Omental fat pad (tissue), 3 donors: ENCODE measurements at regions not wholly inside any gene's neighbourhood (a gene's known extent, or its start where the extent isn't known, plus 50 kb on each side); places are given as distances from the start of the nearest gene placed in this dataset.

Experiments used
- ATAC-seq: fragments of 150-250 bp; one replicate; pipeline ENCODE4 v1.9.1; 2016; ENCODE audit warnings: mild to moderate bottlenecking, moderate library complexity; ENCODE audit not compliant: low FRiP score
- DNase-seq: peaks from one replicate; pipeline ENCODE4 v3.0.0-alpha.2; 2019; ENCODE audit warnings: low spot score
- TF ChIP-seq, protein P1 (sequence below), 3 donors: fragments of 450-650 bp; IDR thresholded peaks; one replicate each; pipeline ENCODE4 v1.5.1; 2016 to 2017; ENCODE audit warnings: antibody characterized with exemption in 3 of 3, mild to moderate bottlenecking in 3 of 3, moderate library complexity in 2 of 3

DNA sequence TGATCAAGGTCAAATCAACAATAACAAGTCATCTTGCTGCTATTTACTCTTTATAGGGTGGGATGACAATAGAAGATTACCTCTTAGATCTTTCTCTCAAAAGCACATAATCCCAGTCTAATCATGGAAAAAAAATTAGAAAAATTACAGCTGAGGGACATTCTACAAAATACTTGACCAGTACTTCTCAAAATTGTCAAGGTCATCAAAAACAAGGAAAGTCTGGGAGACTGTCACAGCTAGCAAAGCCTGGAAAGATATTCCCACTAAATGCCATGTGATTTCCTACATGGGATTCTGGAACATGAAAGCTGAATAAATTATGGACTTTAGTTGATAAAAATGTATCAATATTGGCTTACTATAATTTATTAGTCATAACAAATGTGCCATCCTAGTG is 276.2 kb downstream of the RNF144A start:
- DNase-seq (no peak), ATAC-seq (no peak)
- TF ChIP-seq, protein P1, sequence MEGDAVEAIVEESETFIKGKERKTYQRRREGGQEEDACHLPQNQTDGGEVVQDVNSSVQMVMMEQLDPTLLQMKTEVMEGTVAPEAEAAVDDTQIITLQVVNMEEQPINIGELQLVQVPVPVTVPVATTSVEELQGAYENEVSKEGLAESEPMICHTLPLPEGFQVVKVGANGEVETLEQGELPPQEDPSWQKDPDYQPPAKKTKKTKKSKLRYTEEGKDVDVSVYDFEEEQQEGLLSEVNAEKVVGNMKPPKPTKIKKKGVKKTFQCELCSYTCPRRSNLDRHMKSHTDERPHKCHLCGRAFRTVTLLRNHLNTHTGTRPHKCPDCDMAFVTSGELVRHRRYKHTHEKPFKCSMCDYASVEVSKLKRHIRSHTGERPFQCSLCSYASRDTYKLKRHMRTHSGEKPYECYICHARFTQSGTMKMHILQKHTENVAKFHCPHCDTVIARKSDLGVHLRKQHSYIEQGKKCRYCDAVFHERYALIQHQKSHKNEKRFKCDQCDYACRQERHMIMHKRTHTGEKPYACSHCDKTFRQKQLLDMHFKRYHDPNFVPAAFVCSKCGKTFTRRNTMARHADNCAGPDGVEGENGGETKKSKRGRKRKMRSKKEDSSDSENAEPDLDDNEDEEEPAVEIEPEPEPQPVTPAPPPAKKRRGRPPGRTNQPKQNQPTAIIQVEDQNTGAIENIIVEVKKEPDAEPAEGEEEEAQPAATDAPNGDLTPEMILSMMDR (IDR thresholded peaks at IDR 0.05), result no peak

DNA sequence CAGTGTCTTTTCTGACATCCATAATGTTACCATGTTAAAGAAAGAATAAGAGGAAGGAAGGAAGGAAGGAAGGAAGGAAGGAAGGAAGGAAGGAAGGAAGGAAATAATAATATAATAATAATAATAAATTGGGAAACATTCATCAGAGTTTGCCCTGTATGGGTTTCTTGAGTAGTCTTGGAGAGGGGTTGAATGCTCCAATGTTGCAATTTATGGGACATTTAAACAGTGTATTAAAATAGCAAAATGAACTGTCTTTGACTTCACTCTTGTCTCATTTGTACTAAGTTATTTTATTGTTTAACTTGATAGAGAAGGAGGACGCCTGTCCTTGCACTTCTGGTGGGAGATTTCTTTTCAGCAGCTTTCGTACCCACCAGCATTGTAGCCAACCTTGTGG is 277.7 kb downstream of the RNF144A start:
- TF ChIP-seq, protein P1 (IDR thresholded peaks at IDR 0.05), result no peak
- ATAC-seq, result no peak
- DNase-seq, result no peak

- TF ChIP-seq, protein P1 (IDR thresholded peaks at IDR 0.05), result no peak
- no peak for DNase-seq
- ATAC-seq, result no peak
These were observed 279.7 kb downstream of the RNF144A start for GRCh38 chr2:7196883-7197282.

DNA sequence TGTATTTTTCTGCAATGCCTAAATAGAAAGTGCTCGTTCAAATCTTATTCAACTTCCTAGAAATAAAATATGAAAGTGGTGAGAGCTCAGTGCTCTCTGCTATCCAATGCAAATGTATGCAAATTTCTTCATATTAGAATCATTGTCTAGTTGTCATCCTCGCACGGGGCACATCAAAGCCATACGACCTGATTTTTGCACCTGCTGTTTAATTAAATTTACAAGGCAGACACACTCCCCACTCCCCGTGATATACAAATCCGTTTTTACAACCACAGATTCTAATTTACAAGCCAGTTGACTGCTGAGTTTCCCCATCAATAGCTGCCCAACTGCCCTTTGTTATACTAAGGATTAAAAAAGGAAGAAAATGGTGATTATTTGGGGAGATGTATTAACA is 284.6 kb downstream of the RNF144A start:
- no peak for DNase-seq
- TF ChIP-seq, protein P1 (IDR thresholded peaks at IDR 0.05), result no peak
- no peak for ATAC-seq

DNA sequence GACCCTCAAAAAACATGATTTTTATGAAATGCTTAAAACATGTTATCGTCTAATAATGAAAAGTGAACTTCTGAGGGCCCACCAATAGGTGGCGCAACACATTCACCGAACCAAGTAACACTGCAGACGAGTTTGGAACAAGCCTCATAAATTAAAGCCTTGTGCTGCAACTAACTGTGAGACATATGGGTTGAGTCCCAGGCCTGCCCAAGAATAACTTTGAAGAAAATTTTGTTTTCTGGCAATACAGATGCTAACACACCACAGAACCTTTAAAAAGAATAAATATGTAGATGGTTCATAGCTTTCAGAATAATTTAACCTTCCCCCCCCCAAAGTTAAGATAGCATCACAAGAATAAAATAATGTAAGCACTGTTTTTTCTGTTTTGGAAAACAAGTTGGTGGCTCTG is 285.9 kb downstream of the RNF144A start:
- TF ChIP-seq, protein P1 (IDR thresholded peaks at IDR 0.05), result peak in 1 of 3 donors; percentile 65
- ATAC-seq (no peak), DNase-seq (no peak)

- ATAC-seq (no peak), DNase-seq (no peak)
These were observed 288.1 kb downstream of the RNF144A start for GRCh38 chr2:7205151-7205830.

More at GRCh38 chr2:7205151-7205830, 288.1 kb downstream of the RNF144A start:
- TF ChIP-seq, protein P1 (IDR thresholded peaks at IDR 0.05), result no peak
